Endothelial cell of umbilical vein (primary cell): ENCODE measurements at regions not wholly inside any gene's neighbourhood (a gene's known extent, or its start where the extent isn't known, plus 50 kb on each side); places are given as distances from the start of the nearest gene placed in this dataset.

Experiments used
- BruUV-seq: library from RNA; stranded (reverse); fragments of 400-500 nt; replicated peaks from 2 replicates; lab custom pipeline; 2021; lab: Mats Ljungman, UMichigan
- CTCF ChIA-PET: fragments of 300-600, 350-600 bp; sonication (Branson Sonifier 250); formaldehyde crosslinking; loops from one replicate; lab custom pipeline; 2021; ENCODE audit warnings: antibody characterized with exemption, inconsistent platforms; lab: Charles Lee
- POLR2A ChIA-PET: fragments of 300-600, 350-600 bp; sonication (Branson Sonifier 250); formaldehyde crosslinking; loops from one replicate; lab custom pipeline; 2021; ENCODE audit warnings: antibody characterized with exemption, inconsistent platforms; lab: Charles Lee
- DNase-seq: peaks from one replicate; pipeline ENCODE4 v3.0.0-alpha.2; 2011; ENCODE audit warnings: low read depth, low spot score
- FAIRE-seq: peaks from 2 replicates; lab custom pipeline; 2011; peaks lifted over from hg19 to GRCh38; lab: Jason Lieb, UNC
- H2AFZ ChIP-seq: 2 replicates; pipeline ENCODE4 v1.6.0; 2012; ENCODE audit warnings: low read depth, low read length, control low read depth, inconsistent platforms
- H3K27ac ChIP-seq: 2 replicates; pipeline ENCODE4 v1.5.1; 2011; ENCODE audit warnings: low read depth, mild to moderate bottlenecking, control low read depth, low read length, moderate library complexity; ENCODE audit not compliant: insufficient read depth
- H3K27me3 ChIP-seq, 2 experiments: 2 replicates each; pipeline versions ENCODE4 v1.6.0 to v1.6.1; 2011; ENCODE audit warnings: low read length in 2 of 2, mixed read lengths in 1 of 2; ENCODE audit not compliant: control insufficient read depth in 2 of 2, insufficient read depth in 2 of 2
- H3K36me3 ChIP-seq, 2 experiments: 2 replicates in 1 of 2; 3 replicates in 1 of 2; pipeline ENCODE4 v1.5.1; 2011; ENCODE audit warnings: low read length in 2 of 2, mild to moderate bottlenecking in 1 of 2, moderate library complexity in 1 of 2; ENCODE audit not compliant: control insufficient read depth in 2 of 2, insufficient read depth in 2 of 2; ENCODE audit errors: extremely low read depth in 1 of 2
- H3K4me1 ChIP-seq: 3 replicates; pipeline ENCODE4 v1.5.1; 2011; ENCODE audit warnings: mild to moderate bottlenecking, low read length; ENCODE audit not compliant: control insufficient read depth, insufficient read depth; ENCODE audit errors: extremely low read depth
- H3K4me2 ChIP-seq: 2 replicates; pipeline ENCODE4 v1.6.1; 2011; ENCODE audit warnings: low read length, control low read depth, mixed read lengths; ENCODE audit not compliant: insufficient read depth
- H3K4me3 ChIP-seq, 3 experiments: fragments of 200-600 bp in 1 of 3; sonication (generic), shearing (Covaris generic) in 1 of 3; replicated peaks in 1 of 3; 2 replicates each; pipeline ENCODE4 v1.5.1; 2011 to 2016; ENCODE audit warnings: control low read depth in 3 of 3, low read length in 3 of 3, mild to moderate bottlenecking in 2 of 3, inconsistent platforms in 1 of 3, low read depth in 1 of 3, moderate library complexity in 1 of 3; ENCODE audit not compliant: insufficient read depth in 1 of 3
- H3K79me2 ChIP-seq: 2 replicates; pipeline ENCODE4 v1.6.0; 2012; ENCODE audit warnings: low read length, inconsistent platforms; ENCODE audit not compliant: control insufficient read depth, insufficient read depth
- H3K9ac ChIP-seq: replicated peaks from 2 replicates; pipeline ENCODE3; 2011; ENCODE audit warnings: low read length, control low read depth; ENCODE audit not compliant: insufficient read depth; ENCODE audit errors: extremely low read depth
- H3K9me1 ChIP-seq: replicated peaks from 3 replicates; pipeline ENCODE4 v1.6.0; 2011; ENCODE audit warnings: mild to moderate bottlenecking, low read length; ENCODE audit not compliant: control insufficient read depth, insufficient read depth; ENCODE audit errors: extremely low read depth
- H3K9me3 ChIP-seq: replicated peaks from 2 replicates; pipeline ENCODE4 v1.5.1; 2012; ENCODE audit warnings: low read length, inconsistent platforms; ENCODE audit not compliant: control insufficient read depth, insufficient read depth
- H4K20me1 ChIP-seq: replicated peaks from 2 replicates; pipeline ENCODE3; 2011; ENCODE audit warnings: mild to moderate bottlenecking, low read length; ENCODE audit not compliant: control insufficient read depth, insufficient read depth; ENCODE audit errors: extremely low read depth
- EZH2 ChIP-seq: IDR thresholded peaks from 2 replicates; pipeline ENCODE4 v1.6.1; 2012; ENCODE audit warnings: borderline replicate concordance, low read depth, mild to moderate bottlenecking, moderate library complexity, low read length, inconsistent platforms; ENCODE audit not compliant: severe bottlenecking
- FOS ChIP-seq: IDR thresholded peaks from 2 replicates; pipeline ENCODE4 v1.6.1; 2011; ENCODE audit warnings: mild to moderate bottlenecking, low read length, moderate library complexity, borderline replicate concordance; ENCODE audit not compliant: insufficient read depth
- GATA2 ChIP-seq: IDR thresholded peaks from 2 replicates; pipeline ENCODE4 v1.7.0; 2011; ENCODE audit warnings: low read depth, mild to moderate bottlenecking, moderate library complexity, mixed read lengths, low read length; ENCODE audit not compliant: insufficient read length, insufficient read depth
- JUN ChIP-seq: IDR thresholded peaks from 2 replicates; pipeline ENCODE4 v1.6.1; 2011; ENCODE audit warnings: borderline replicate concordance, low read depth; ENCODE audit not compliant: insufficient read length, insufficient read depth
- MYC ChIP-seq: IDR thresholded peaks from one replicate; pipeline ENCODE4 v1.6.1; 2011; ENCODE audit warnings: mild to moderate bottlenecking, low read depth, low read length
- POLR2A ChIP-seq: IDR thresholded peaks from 2 replicates; pipeline ENCODE4 v1.6.1; 2012; ENCODE audit warnings: low read depth, mild to moderate bottlenecking, control low read depth, low read length
- POLR2AphosphoS5 ChIP-seq: IDR thresholded peaks from 2 replicates; pipeline ENCODE4 v1.6.1; 2012; ENCODE audit warnings: low read depth, mild to moderate bottlenecking, control low read depth, low read length, moderate library complexity; ENCODE audit not compliant: insufficient read depth
- dilution Hi-C: fragments of 300-500 bp; cut with MboI; formaldehyde crosslinking; loops from one replicate; pipeline ENCODE4 v1.15.0; 2019; ENCODE audit warnings: low sequenced_read_pairs; ENCODE audit not compliant: extremely low pct_ligation_motif_present
- intact Hi-C: fragments of 100-400 bp; cut with micrococcal nuclease; formaldehyde crosslinking; loops from one replicate; pipeline ENCODE4 v1.10.0; 2022
- TF ChIP-seq, protein P1 (sequence below): IDR thresholded peaks from 2 replicates; pipeline ENCODE4 v1.6.1; 2011; ENCODE audit not compliant: insufficient read depth, insufficient read length
- TF ChIP-seq, protein P2 (sequence below), 2 donors: IDR thresholded peaks; 1 replicate in 1 of 2; 2 replicates in 1 of 2; pipeline ENCODE4 v1.5.1; 2011; ENCODE audit warnings: low read length in 2 of 2, mild to moderate bottlenecking in 2 of 2, moderate library complexity in 2 of 2, control low read depth in 1 of 2, inconsistent platforms in 1 of 2, low read depth in 1 of 2; ENCODE audit not compliant: insufficient read depth in 1 of 2; ENCODE audit errors: extremely low read depth in 1 of 2

DNA sequence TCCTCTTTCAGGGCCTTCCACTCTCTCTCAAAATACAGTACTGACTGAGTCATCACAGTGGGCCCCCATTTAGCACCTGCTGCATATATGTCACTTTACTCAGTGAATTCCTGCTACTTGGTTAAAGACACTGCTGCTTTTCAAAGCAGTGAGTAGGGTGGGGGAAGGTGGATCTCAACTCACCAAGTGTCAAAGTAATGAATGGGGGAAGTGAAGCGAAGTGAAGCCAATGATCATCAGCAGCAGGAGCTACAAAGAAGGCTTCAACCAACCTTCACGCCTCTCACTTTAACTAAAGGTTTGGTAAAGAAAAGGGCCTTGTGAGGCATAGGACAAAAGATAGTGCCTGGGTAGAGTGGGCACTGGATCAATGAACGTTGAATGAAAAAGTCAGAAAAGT lies 424.1 kb downstream of the SMARCA1 start:
- H3K4me2 ChIP-seq: no peak overlapping the region
- H3K27me3 ChIP-seq: no peaks in the 10 kb centered on the region
- DNase-seq (no peak), FAIRE-seq (no peak)
- no peaks in the 10 kb centered on the region for H3K36me3 ChIP-seq
- H3K9me3 ChIP-seq: no peaks in the 10 kb centered on the region
- ChIA-PET CTCF (no interaction called here), POLR2A (no interaction called here)
- no TSS peak for BruUV-seq
- H4K20me1 ChIP-seq: no peaks in the 10 kb centered on the region
- no peak overlapping the region for H3K4me3 ChIP-seq
- H2AFZ ChIP-seq: no peak overlapping the region
- H3K79me2 ChIP-seq: no peaks in the 10 kb centered on the region
- dilution Hi-C loops: no loop called here
- H3K4me1 ChIP-seq: no peaks in the 10 kb centered on the region
- no peak overlapping the region for H3K27ac ChIP-seq
- no peak overlapping the region for H3K9ac ChIP-seq
- no peak for TF ChIP-seq GATA2
- no peak for TF ChIP-seq POLR2AphosphoS5
- TF ChIP-seq, protein P1, sequence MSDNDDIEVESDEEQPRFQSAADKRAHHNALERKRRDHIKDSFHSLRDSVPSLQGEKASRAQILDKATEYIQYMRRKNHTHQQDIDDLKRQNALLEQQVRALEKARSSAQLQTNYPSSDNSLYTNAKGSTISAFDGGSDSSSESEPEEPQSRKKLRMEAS: no peak
- no peak for TF ChIP-seq POLR2A
- TF ChIP-seq MYC: no peak
- TF ChIP-seq JUN: no peak
- TF ChIP-seq, protein P2, sequence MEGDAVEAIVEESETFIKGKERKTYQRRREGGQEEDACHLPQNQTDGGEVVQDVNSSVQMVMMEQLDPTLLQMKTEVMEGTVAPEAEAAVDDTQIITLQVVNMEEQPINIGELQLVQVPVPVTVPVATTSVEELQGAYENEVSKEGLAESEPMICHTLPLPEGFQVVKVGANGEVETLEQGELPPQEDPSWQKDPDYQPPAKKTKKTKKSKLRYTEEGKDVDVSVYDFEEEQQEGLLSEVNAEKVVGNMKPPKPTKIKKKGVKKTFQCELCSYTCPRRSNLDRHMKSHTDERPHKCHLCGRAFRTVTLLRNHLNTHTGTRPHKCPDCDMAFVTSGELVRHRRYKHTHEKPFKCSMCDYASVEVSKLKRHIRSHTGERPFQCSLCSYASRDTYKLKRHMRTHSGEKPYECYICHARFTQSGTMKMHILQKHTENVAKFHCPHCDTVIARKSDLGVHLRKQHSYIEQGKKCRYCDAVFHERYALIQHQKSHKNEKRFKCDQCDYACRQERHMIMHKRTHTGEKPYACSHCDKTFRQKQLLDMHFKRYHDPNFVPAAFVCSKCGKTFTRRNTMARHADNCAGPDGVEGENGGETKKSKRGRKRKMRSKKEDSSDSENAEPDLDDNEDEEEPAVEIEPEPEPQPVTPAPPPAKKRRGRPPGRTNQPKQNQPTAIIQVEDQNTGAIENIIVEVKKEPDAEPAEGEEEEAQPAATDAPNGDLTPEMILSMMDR (IDR thresholded peaks at IDR 0.05; ENCODE audit: extremely low read depth in 1 of 2, insufficient read depth in 1 of 2, low read depth in 1 of 2, low read length in 2 of 2): no peak
- no peak for TF ChIP-seq EZH2
- TF ChIP-seq FOS: no peak
- intact Hi-C loops: no loop called here
- H3K9me1 ChIP-seq: no peaks in the 10 kb centered on the region
